AG04450 (cell line): ENCODE measurements at regions not wholly inside any gene's neighbourhood (a gene's known extent, or its start where the extent isn't known, plus 50 kb on each side); places are given as distances from the start of the nearest gene placed in this dataset.

Experiments used
- CTCF ChIA-PET: fragments of 300-600, 350-600 bp; formaldehyde crosslinking; extraction: SDS; loops from one replicate; lab custom pipeline; 2022; ENCODE audit warnings: antibody characterized with exemption, inconsistent platforms; lab: Charles Lee
- POLR2A ChIA-PET: fragments of 350-600 bp; formaldehyde crosslinking; extraction: SDS; loops from one replicate; lab custom pipeline; 2021; ENCODE audit warnings: antibody characterized with exemption, inconsistent platforms; lab: Yijun Ruan, JAX
- DNase-seq: peaks from one replicate; pipeline ENCODE4 v3.0.0-alpha.2; 2011; ENCODE audit warnings: low read depth, low spot score
- H3K27ac ChIP-seq: one replicate; pipeline ENCODE4 v1.5.1; 2012; ENCODE audit warnings: low read depth, low read length, control low read depth
- H3K27me3 ChIP-seq: one replicate; pipeline ENCODE4 v1.6.0; 2012; ENCODE audit warnings: low read length; ENCODE audit not compliant: control insufficient read depth, insufficient read depth
- H3K4me3 ChIP-seq: 2 replicates; pipeline ENCODE4 v1.5.1; 2011; ENCODE audit warnings: mild to moderate bottlenecking, low read depth, low read length, control low read depth
- H3K9me3 ChIP-seq: 2 replicates; pipeline ENCODE4 v1.5.1; 2012; ENCODE audit warnings: low read length; ENCODE audit not compliant: control insufficient read depth, insufficient read depth
- CTCF ChIP-seq: IDR thresholded peaks from 2 replicates; pipeline ENCODE4 v1.5.1; 2011; ENCODE audit warnings: low read depth, low read length, control low read depth, inconsistent platforms

- TF ChIP-seq CTCF, result no peak
- CTCF ChIA-PET, result no interaction called here
Measured at GRCh38 chr20:48106428-48106827, 321.1 kb upstream of the SULF2 start.

GRCh38 chr20:48105526-48105925 lies 320.2 kb upstream of the SULF2 start:
- Histone ChIP-seq H3K4me3 (no peak overlapping the region), H3K27me3 (no peaks in the 10 kb centered on the region), H3K9me3 (no peaks in the 10 kb centered on the region; the same call in 1 of the 2 replicates), H3K27ac (no peak overlapping the region)
- POLR2A ChIA-PET, result no interaction called here
- CTCF ChIA-PET, result no interaction called here
- no peak for TF ChIP-seq CTCF
- no peak for DNase-seq

More at GRCh38 chr20:48106428-48106827, 321.1 kb upstream of the SULF2 start:
- Histone ChIP-seq H3K27ac (no peak overlapping the region), H3K27me3 (no peaks in the 10 kb centered on the region), H3K4me3 (no peak overlapping the region), H3K9me3 (no peaks in the 10 kb centered on the region; the same call in 1 of the 2 replicates)
- DNase-seq, result no peak
- POLR2A ChIA-PET, result no interaction called here

- no peak for DNase-seq
- ChIA-PET POLR2A (no interaction called here), CTCF (interaction anchor here (0.5 kb wide), 1 partner anchor 432 kb away, joined by 3 read pairs; no protein-coding TSS in a partner anchor)
- no peaks in the 10 kb centered on the region for H3K27me3 ChIP-seq
- no peaks in the 10 kb centered on the region; the same call in 1 of the 2 replicates for H3K9me3 ChIP-seq
- H3K27ac ChIP-seq, result no peak overlapping the region
- no peak for TF ChIP-seq CTCF
- no peak overlapping the region for H3K4me3 ChIP-seq
Measured at GRCh38 chr20:48102931-48103660, 317.8 kb upstream of the SULF2 start.

- Histone ChIP-seq H3K4me3 (no peak overlapping the region), H3K27ac (no peak overlapping the region), H3K9me3 (no peaks in the 10 kb centered on the region; the same call in 1 of the 2 replicates), H3K27me3 (no peaks in the 10 kb centered on the region)
- POLR2A ChIA-PET, result no interaction called here
- no peak for TF ChIP-seq CTCF
- CTCF ChIA-PET, result no interaction called here
- no peak for DNase-seq
Measured at GRCh38 chr20:48102076-48102787, 317.0 kb upstream of the SULF2 start.

- CTCF ChIA-PET, result no interaction called here
- no peak for TF ChIP-seq CTCF
- H3K4me3 ChIP-seq, result no peak overlapping the region
- POLR2A ChIA-PET, result no interaction called here
- no peak for DNase-seq
- H3K27me3 ChIP-seq, result no peaks in the 10 kb centered on the region
- H3K9me3 ChIP-seq, result peaks cover 3% of the 10 kb centered on the region; the same call in 1 of the 2 replicates
- no peak overlapping the region for H3K27ac ChIP-seq
Measured at GRCh38 chr20:48100483-48100882, 315.2 kb upstream of the SULF2 start.
